Caco-2 (cell line): ENCODE measurements at regions not wholly inside any gene's neighbourhood (a gene's known extent, or its start where the extent isn't known, plus 50 kb on each side); places are given as distances from the start of the nearest gene placed in this dataset.

ENCODE experiments used
- BruUV-seq: library from RNA; stranded (reverse); fragments of 400-500 nt; replicated peaks from 2 replicates; lab custom pipeline; 2021; lab: Mats Ljungman, UMichigan
- CTCF ChIA-PET: fragments of 300-600 bp; sonication (Branson Sonifier 250); formaldehyde crosslinking; loops from one replicate; lab custom pipeline; 2022; ENCODE audit warnings: antibody characterized with exemption; lab: Charles Lee
- POLR2A ChIA-PET: fragments of 300-600 bp; sonication (Branson Sonifier 250); formaldehyde crosslinking; loops from one replicate; lab custom pipeline; 2022; ENCODE audit warnings: antibody characterized with exemption; lab: Charles Lee
- DNase-seq, 2 experiments: peaks; one replicate each; pipeline versions ENCODE4 v3.0.0 to v3.0.0-alpha.2; 2020 to 2022
- H3K27me3 ChIP-seq: replicated peaks from 2 replicates; pipeline ENCODE4 v1.6.0; 2011; ENCODE audit warnings: low read length; ENCODE audit not compliant: control insufficient read depth, insufficient read depth
- H3K36me3 ChIP-seq: 2 replicates; pipeline ENCODE4 v1.5.1; 2011; ENCODE audit warnings: low read length; ENCODE audit not compliant: control insufficient read depth, insufficient read depth
- H3K4me1 ChIP-seq: fragments of 250-450 bp; sonication (Bioruptor Pico); 2 replicates; pipeline ENCODE4 v1.5.1; 2020; ENCODE audit warnings: mild to moderate bottlenecking
- H3K4me3 ChIP-seq: 2 replicates; pipeline ENCODE4 v1.5.1; 2011; ENCODE audit warnings: low read depth, mild to moderate bottlenecking, control low read depth, low read length
- H3K9me3 ChIP-seq: fragments of 250-450 bp; sonication (Bioruptor Pico); 2 replicates; pipeline ENCODE4 v1.5.1; 2020; ENCODE audit warnings: mild to moderate bottlenecking, moderate library complexity
- H3K27ac Mint-ChIP-seq: one replicate; pipeline ENCODE4 v1.8.0; 2022; ENCODE audit warnings: mixed read lengths; ENCODE audit not compliant: unreplicated experiment
- H3K27me3 Mint-ChIP-seq: one replicate; pipeline ENCODE4 v1.8.0; 2022; ENCODE audit warnings: mixed read lengths; ENCODE audit not compliant: insufficient read depth, unreplicated experiment
- H3K36me3 Mint-ChIP-seq: one replicate; pipeline ENCODE4 v1.8.0; 2022; ENCODE audit warnings: mild to moderate bottlenecking, mixed read lengths; ENCODE audit not compliant: insufficient read depth, unreplicated experiment
- H3K4me1 Mint-ChIP-seq: one replicate; pipeline ENCODE4 v1.8.0; 2022; ENCODE audit warnings: low read depth, mixed read lengths; ENCODE audit not compliant: unreplicated experiment
- H3K4me3 Mint-ChIP-seq: one replicate; pipeline ENCODE4 v1.8.0; 2022; ENCODE audit warnings: mild to moderate bottlenecking, moderate library complexity, mixed read lengths; ENCODE audit not compliant: unreplicated experiment
- H3K9me3 Mint-ChIP-seq: one replicate; pipeline ENCODE4 v1.8.0; 2022; ENCODE audit warnings: mixed read lengths; ENCODE audit not compliant: unreplicated experiment
- CTCF ChIP-seq, 2 experiments: fragments of 200-600 bp in 1 of 2; IDR thresholded peaks; 1 replicate in 1 of 2; 2 replicates in 1 of 2; pipeline versions ENCODE4 v1.5.1 to v1.8.0; 2011 to 2022; ENCODE audit warnings: antibody characterized with exemption in 1 of 2, control low read depth in 1 of 2, inconsistent platforms in 1 of 2, low read depth in 1 of 2, low read length in 1 of 2, mild to moderate bottlenecking in 1 of 2, moderate library complexity in 1 of 2; ENCODE audit not compliant: insufficient read depth in 1 of 2, severe bottlenecking in 1 of 2, unreplicated experiment in 1 of 2
- intact Hi-C: fragments of 100-400 bp; cut with micrococcal nuclease; formaldehyde crosslinking; loops from one replicate; pipeline ENCODE4 v1.10.0; 2022; ENCODE audit not compliant: unreplicated experiment

- no TSS peak for BruUV-seq
- TF ChIP-seq CTCF (IDR thresholded peaks at IDR 0.05; ENCODE audit: insufficient read depth in 1 of 2, low read depth in 1 of 2, low read length in 1 of 2, severe bottlenecking in 1 of 2, unreplicated experiment in 1 of 2), result no peak
- no peak overlapping the region for H3K4me3 Mint-ChIP-seq
- Histone ChIP-seq H3K9me3 (no peaks in the 10 kb centered on the region), H3K27me3 (no peaks in the 10 kb centered on the region), H3K4me3 (no peak overlapping the region), H3K4me1 (no peaks in the 10 kb centered on the region), H3K36me3 (no peaks in the 10 kb centered on the region)
- H3K9me3 Mint-ChIP-seq, result peaks cover 14% of the 10 kb centered on the region
- DNase-seq, result no peak
- no peaks in the 10 kb centered on the region for H3K36me3 Mint-ChIP-seq
- intact Hi-C loops, result no loop called here
- H3K27me3 Mint-ChIP-seq, result no peaks in the 10 kb centered on the region
- CTCF ChIA-PET, result no interaction called here
- POLR2A ChIA-PET, result no interaction called here
- no peak overlapping the region for H3K27ac Mint-ChIP-seq
- H3K4me1 Mint-ChIP-seq, result no peaks in the 10 kb centered on the region
Measured at GRCh38 chr12:98074286-98074685, 441.1 kb upstream of the TMPO start.

- no peak overlapping the region for H3K4me3 ChIP-seq
- intact Hi-C loops, result loop anchor here (2.0 kb wide), 1 partner anchor 70 kb away; no protein-coding TSS in a partner anchor
- TF ChIP-seq CTCF (IDR thresholded peaks at IDR 0.05; ENCODE audit: insufficient read depth in 1 of 2, low read depth in 1 of 2, low read length in 1 of 2, severe bottlenecking in 1 of 2, unreplicated experiment in 1 of 2), result no peak
- peak overlapping the region; percentile 79 for H3K27ac Mint-ChIP-seq
- H3K9me3 Mint-ChIP-seq, result peaks cover 12% of the 10 kb centered on the region
- H3K4me3 Mint-ChIP-seq, result no peak overlapping the region
- H3K9me3 ChIP-seq, result peaks cover under 1% of the 10 kb centered on the region; the same call in 1 of the 2 replicates
- peaks cover 34% of the 10 kb centered on the region for H3K4me1 ChIP-seq
- H3K27me3 ChIP-seq, result no peaks in the 10 kb centered on the region
- BruUV-seq, result no TSS peak
- H3K36me3 ChIP-seq, result no peaks in the 10 kb centered on the region
- H3K4me1 Mint-ChIP-seq, result peaks cover 29% of the 10 kb centered on the region
- H3K27me3 Mint-ChIP-seq, result no peaks in the 10 kb centered on the region
- no peak for DNase-seq
- ChIA-PET CTCF (no interaction called here), POLR2A (no interaction called here)
- H3K36me3 Mint-ChIP-seq, result no peaks in the 10 kb centered on the region
Measured at GRCh38 chr12:98084391-98084790, 431.0 kb upstream of the TMPO start.

GRCh38 chr12:98085046-98085755 lies 430.2 kb upstream of the TMPO start:
- no peaks in the 10 kb centered on the region for H3K36me3 ChIP-seq
- Mint-ChIP-seq H3K4me3 (no peak overlapping the region), H3K27ac (peak overlapping the region; percentile 79), H3K27me3 (no peaks in the 10 kb centered on the region), H3K4me1 (peaks cover 32% of the 10 kb centered on the region), H3K9me3 (peaks cover 20% of the 10 kb centered on the region), H3K36me3 (no peaks in the 10 kb centered on the region)
- H3K4me1 ChIP-seq, result peaks cover 34% of the 10 kb centered on the region
- BruUV-seq, result no TSS peak
- H3K27me3 ChIP-seq, result no peaks in the 10 kb centered on the region
- DNase-seq, result peak in 1 of 2 experiments; percentile 54
- intact Hi-C loops, result loop anchor here (1.0 to 2.0 kb wide), 2 partner anchors 62 to 70 kb away; no protein-coding TSS in a partner anchor
- CTCF ChIA-PET, result no interaction called here
- peaks cover 3% of the 10 kb centered on the region; the same call in 1 of the 2 replicates for H3K9me3 ChIP-seq
- POLR2A ChIA-PET, result no interaction called here
- TF ChIP-seq CTCF (IDR thresholded peaks at IDR 0.05; ENCODE audit: insufficient read depth in 1 of 2, low read depth in 1 of 2, low read length in 1 of 2, severe bottlenecking in 1 of 2, unreplicated experiment in 1 of 2), result no peak
- no peak overlapping the region for H3K4me3 ChIP-seq
